SH-SY5Y (cell line): ENCODE measurements at regions not wholly inside any gene's neighbourhood (a gene's known extent, or its start where the extent isn't known, plus 50 kb on each side); places are given as distances from the start of the nearest gene placed in this dataset.

Experiments used
- GATA2 ChIP-seq: IDR thresholded peaks from 2 replicates; pipeline ENCODE4 v1.6.1; 2011; ENCODE audit warnings: mild to moderate bottlenecking, low read depth, low read length
- GATA3 ChIP-seq: IDR thresholded peaks from 2 replicates; pipeline ENCODE4 v1.6.1; 2011; ENCODE audit warnings: low read depth, mild to moderate bottlenecking, low read length, moderate library complexity

DNA sequence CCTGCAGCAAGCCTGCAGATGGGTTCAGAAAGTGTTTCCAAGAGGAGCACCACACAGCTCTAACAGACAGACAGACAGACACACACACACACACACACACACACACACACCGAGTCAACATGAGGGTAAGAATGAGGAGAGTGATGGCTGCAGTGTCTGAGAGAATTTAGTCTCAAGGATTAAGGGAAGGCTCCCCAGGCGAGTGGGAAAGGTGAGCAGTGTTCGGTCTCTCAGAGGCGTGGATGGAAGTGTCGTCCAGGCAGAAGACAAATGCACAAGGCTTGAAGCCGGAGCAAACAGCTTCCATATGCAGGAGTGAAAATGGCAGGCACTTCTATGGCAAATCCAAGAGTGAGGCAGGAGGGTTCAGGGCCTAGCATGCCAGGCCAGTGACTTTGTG is 770.1 kb downstream of the KCNJ18 start:
- TF ChIP-seq GATA2 (no peak), GATA3 (no peak)
